ENCODE measurements at regions not wholly inside any gene's neighbourhood (a gene's known extent, or its start where the extent isn't known, plus 50 kb on each side); places are given as distances from the start of the nearest gene placed in this dataset.

DNA sequence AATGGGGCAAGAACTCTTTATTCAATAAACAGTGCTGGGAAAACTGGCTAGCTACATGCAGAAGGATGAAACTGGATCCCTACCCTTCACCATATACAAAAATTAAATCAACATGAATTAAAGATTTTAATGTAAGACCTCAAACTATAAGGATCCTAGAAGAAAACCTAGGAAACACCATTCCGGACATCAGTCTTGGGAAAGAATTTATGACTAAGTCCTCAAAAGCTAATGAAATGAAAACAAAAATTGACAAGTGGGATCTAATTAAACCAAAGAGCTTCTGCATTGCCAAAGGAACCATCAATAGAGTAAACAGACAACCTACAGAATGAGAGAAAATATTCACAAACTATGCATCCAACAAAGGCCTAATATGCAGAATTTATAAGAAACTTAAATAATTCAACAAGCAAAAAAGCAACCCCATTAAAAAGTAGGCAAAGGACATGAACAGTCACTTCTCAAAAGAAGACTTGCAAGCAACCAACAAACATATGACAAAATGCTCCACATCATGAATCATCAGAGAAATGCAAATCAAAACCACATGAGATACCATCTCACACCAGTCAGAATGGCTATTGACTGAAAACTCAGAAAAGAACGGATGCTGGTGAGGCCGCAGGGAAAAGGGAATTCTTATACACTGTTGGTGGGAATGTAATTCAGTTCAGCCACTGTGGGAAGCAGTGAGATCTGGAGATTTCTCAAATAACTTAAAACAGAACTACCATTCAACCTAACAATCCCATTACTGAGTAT lies 104.3 kb upstream of the MAP3K1 start:
- H3K27me3 ChIP-seq (replicated peaks; ENCODE audit: insufficient read depth), result no peaks in the 10 kb centered on the region
- H3K4me3 ChIP-seq, result no peak overlapping the region
- H3K27ac ChIP-seq, result no peak overlapping the region
- DNase-seq (ENCODE audit: low spot score), result no peak
- TF ChIP-seq POLR2AphosphoS5 (IDR thresholded peaks at IDR 0.05) (no peak), POLR2A (IDR thresholded peaks at IDR 0.05) (no peak)
- TF ChIP-seq, protein P1, sequence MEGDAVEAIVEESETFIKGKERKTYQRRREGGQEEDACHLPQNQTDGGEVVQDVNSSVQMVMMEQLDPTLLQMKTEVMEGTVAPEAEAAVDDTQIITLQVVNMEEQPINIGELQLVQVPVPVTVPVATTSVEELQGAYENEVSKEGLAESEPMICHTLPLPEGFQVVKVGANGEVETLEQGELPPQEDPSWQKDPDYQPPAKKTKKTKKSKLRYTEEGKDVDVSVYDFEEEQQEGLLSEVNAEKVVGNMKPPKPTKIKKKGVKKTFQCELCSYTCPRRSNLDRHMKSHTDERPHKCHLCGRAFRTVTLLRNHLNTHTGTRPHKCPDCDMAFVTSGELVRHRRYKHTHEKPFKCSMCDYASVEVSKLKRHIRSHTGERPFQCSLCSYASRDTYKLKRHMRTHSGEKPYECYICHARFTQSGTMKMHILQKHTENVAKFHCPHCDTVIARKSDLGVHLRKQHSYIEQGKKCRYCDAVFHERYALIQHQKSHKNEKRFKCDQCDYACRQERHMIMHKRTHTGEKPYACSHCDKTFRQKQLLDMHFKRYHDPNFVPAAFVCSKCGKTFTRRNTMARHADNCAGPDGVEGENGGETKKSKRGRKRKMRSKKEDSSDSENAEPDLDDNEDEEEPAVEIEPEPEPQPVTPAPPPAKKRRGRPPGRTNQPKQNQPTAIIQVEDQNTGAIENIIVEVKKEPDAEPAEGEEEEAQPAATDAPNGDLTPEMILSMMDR (IDR thresholded peaks at IDR 0.05), result no peak
- H3K9me3 ChIP-seq, result no peaks in the 10 kb centered on the region
- H3K36me3 ChIP-seq, result no peaks in the 10 kb centered on the region
- intact Hi-C loops (cut with DNase I), result no loop called here
- H3K4me1 ChIP-seq (replicated peaks), result no peaks in the 10 kb centered on the region
- 87% methylated on average over 3 of the region's 3 CpGs for WGBS

DNA sequence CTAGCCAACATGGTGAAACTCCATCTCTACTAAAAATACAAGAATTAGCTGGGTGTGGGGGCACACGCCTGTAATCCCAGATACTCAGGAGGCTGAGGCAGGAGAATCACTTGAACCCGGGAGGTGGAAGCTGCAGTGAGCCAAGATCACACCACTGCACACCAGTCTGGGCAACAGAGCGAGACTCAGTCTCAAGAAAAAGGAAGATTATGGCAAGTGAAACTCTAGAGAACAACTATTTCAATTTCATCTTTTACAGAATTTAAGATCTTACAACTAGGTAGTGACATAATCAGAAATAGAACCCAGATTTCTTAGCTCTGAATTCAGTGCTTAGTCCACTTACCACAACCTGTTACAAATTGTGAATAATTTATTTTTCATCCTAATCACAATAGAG lies 108.8 kb upstream of the MAP3K1 start:
- H3K27me3 ChIP-seq (replicated peaks; ENCODE audit: insufficient read depth), result no peaks in the 10 kb centered on the region
- no peaks in the 10 kb centered on the region for H3K36me3 ChIP-seq
- no peaks in the 10 kb centered on the region for H3K4me1 ChIP-seq (replicated peaks)
- no peak overlapping the region for H3K4me3 ChIP-seq
- no peak for TF ChIP-seq POLR2A (IDR thresholded peaks at IDR 0.05)
- TF ChIP-seq, protein P1 (IDR thresholded peaks at IDR 0.05), result no peak
- TF ChIP-seq POLR2AphosphoS5 (IDR thresholded peaks at IDR 0.05), result no peak
- H3K9me3 ChIP-seq, result no peaks in the 10 kb centered on the region
- intact Hi-C loops (cut with DNase I), result no loop called here
- DNase-seq (ENCODE audit: low spot score), result no peak
- 99% methylated on average over 3 of the region's 3 CpGs for WGBS
- no peak overlapping the region for H3K27ac ChIP-seq

DNA sequence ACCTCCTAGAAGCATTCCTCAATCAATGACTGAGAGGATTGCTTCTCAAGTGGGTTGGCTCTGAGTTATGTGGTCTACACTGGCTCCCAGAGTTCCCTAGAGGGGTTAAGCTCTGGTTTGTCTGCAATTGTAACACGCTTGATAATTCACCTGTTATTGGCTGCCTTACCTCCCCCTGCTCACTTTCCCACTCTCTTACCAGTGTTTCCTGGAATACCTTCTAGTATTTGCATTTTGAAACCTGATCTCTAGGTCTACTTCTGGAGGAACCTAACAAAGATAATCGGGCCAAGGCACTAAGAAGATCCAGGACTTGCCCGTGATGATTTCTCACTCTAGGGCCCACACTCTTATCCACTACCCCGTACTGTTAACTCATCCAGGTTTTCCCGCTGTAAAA lies 110.1 kb upstream of the MAP3K1 start:
- Histone ChIP-seq H3K4me1 (replicated peaks) (no peaks in the 10 kb centered on the region), H3K36me3 (no peaks in the 10 kb centered on the region), H3K4me3 (no peak overlapping the region), H3K9me3 (no peaks in the 10 kb centered on the region), H3K27ac (no peak overlapping the region), H3K27me3 (replicated peaks; ENCODE audit: insufficient read depth) (no peaks in the 10 kb centered on the region)
- DNase-seq (ENCODE audit: low spot score), result no peak
- TF ChIP-seq POLR2A (IDR thresholded peaks at IDR 0.05), result no peak
- no peak for TF ChIP-seq POLR2AphosphoS5 (IDR thresholded peaks at IDR 0.05)
- TF ChIP-seq, protein P1 (IDR thresholded peaks at IDR 0.05), result no peak
- intact Hi-C loops (cut with DNase I), result no loop called here
- 52% methylated on average over 5 of the region's 5 CpGs for WGBS

DNA sequence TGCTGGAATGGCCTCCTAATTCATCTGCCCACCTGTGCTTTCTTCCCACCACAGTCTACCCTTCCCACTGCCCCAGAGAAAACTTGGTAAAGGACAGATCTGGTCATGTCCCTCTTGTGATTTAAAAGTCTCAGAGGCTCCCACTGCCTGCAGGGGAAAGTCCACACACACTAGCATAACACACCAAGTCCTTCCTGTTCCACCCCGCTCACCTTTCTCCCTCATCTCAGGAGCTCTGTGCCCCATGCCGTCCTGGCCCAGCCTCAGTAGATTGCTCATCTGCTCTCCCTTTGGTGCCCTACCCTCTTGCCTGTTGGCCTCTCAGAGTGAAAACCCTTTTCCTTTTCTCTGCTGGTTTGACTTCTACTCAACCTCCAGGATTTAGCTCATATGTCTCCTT lies 111.4 kb upstream of the MAP3K1 start:
- WGBS, result 100% methylated on average over 2 of the region's 2 CpGs
- no peaks in the 10 kb centered on the region for H3K27me3 ChIP-seq (replicated peaks; ENCODE audit: insufficient read depth)
- no peaks in the 10 kb centered on the region for H3K4me1 ChIP-seq (replicated peaks)
- DNase-seq (ENCODE audit: low spot score), result no peak
- no peak overlapping the region for H3K27ac ChIP-seq
- no peak overlapping the region for H3K4me3 ChIP-seq
- intact Hi-C loops (cut with DNase I), result no loop called here
- TF ChIP-seq POLR2A (IDR thresholded peaks at IDR 0.05), result no peak
- TF ChIP-seq POLR2AphosphoS5 (IDR thresholded peaks at IDR 0.05), result no peak
- TF ChIP-seq, protein P1 (IDR thresholded peaks at IDR 0.05), result no peak
- no peaks in the 10 kb centered on the region for H3K9me3 ChIP-seq
- no peaks in the 10 kb centered on the region for H3K36me3 ChIP-seq

DNA sequence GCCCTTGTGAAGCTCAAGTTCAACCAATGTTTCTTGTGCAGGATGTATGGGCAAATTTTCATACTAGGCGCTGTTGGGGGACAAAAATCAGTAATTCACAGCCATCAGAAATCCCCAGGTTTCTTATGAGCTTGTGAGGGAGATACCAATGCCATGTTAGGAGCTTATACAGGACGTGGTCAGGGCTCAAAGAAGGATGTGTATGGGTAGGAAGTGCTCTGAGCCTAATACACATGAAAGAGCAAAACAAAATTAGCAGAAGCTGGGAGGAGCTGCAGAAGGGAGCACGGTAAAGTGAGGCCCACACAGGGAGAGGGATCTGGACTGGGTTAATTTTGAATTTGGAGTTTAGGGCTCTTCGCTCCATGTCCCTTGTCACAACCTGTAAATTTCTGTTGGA lies 114.6 kb upstream of the MAP3K1 start:
- no peak for DNase-seq (ENCODE audit: low spot score)
- Histone ChIP-seq H3K27ac (no peak overlapping the region), H3K36me3 (no peaks in the 10 kb centered on the region), H3K4me3 (no peak overlapping the region), H3K4me1 (replicated peaks) (no peaks in the 10 kb centered on the region), H3K9me3 (no peaks in the 10 kb centered on the region), H3K27me3 (replicated peaks; ENCODE audit: insufficient read depth) (no peaks in the 10 kb centered on the region)
- TF ChIP-seq POLR2A (IDR thresholded peaks at IDR 0.05), result no peak
- TF ChIP-seq, protein P1 (IDR thresholded peaks at IDR 0.05), result no peak
- TF ChIP-seq POLR2AphosphoS5 (IDR thresholded peaks at IDR 0.05), result no peak
- intact Hi-C loops (cut with DNase I), result no loop called here
- 96% methylated on average over 4 of the region's 4 CpGs for WGBS

Measured in prostate gland (tissue), 2 donors.